ENCODE measurements at regions not wholly inside any gene's neighbourhood (a gene's known extent, or its start where the extent isn't known, plus 50 kb on each side); places are given as distances from the start of the nearest gene placed in this dataset.

GRCh38 chr12:115216301-115216700 lies 532.3 kb upstream of the TBX3 start:
- Mint-ChIP-seq H3K27me3 (ENCODE audit: low read depth) (no peaks in the 10 kb centered on the region), H3K4me1 (ENCODE audit: low read depth) (no peaks in the 10 kb centered on the region), H3K9me3 (peaks cover 25% of the 10 kb centered on the region), H3K4me3 (no peak overlapping the region), H3K36me3 (ENCODE audit: insufficient read depth) (no peaks in the 10 kb centered on the region)
- ATAC-seq (no peak), DNase-seq (no peak)

DNA sequence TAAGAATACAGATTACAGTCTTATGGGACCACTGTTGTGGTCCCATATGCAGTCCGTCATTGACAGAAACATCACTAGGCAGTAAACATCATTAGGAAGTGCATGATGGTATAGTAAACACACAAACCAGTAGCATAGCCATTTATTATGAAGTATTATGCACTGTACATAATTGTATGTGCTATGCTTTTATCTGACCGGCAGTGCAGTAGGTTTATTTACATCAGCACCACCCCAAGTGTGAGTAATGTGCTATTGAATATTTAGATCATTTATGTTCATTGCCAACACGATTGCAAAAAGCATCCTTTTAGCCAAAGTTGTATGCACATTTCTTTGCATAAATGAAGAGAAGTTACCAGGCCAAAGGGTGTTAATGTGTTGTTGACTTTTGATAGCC lies 531.6 kb upstream of the TBX3 start:
- ATAC-seq (no peak), DNase-seq (no peak)
- Mint-ChIP-seq H3K4me3 (no peak overlapping the region), H3K4me1 (ENCODE audit: low read depth) (no peaks in the 10 kb centered on the region), H3K9me3 (peaks cover 24% of the 10 kb centered on the region), H3K27me3 (ENCODE audit: low read depth) (no peaks in the 10 kb centered on the region), H3K36me3 (ENCODE audit: insufficient read depth) (no peaks in the 10 kb centered on the region)

DNA sequence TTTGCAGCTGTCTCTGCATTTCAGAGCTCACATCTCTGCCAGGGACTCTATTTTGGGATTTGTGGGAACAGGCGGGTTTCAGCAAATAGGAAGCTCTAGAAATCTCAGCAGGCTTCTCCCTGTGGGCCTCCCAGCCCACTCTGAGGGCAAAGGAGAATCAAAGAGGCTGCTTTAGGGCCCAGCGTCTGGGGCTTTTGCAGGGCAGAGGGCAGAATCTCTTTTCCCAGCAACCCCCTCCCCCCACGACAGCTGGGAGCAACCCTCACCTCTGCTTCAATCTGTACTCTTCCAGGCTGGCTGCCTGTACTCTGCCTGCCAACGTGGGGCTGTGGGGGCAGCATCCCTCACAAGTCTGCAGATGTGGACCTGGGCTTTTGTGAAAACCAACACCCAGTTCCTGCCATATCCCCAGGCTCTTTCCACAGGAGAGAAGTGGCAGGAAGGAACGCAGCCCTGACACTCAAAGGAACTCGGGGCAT lies 529.6 kb upstream of the TBX3 start:
- Mint-ChIP-seq H3K4me3 (no peak overlapping the region), H3K9me3 (peaks cover 16% of the 10 kb centered on the region), H3K27me3 (ENCODE audit: low read depth) (no peaks in the 10 kb centered on the region), H3K36me3 (ENCODE audit: insufficient read depth) (no peaks in the 10 kb centered on the region), H3K4me1 (ENCODE audit: low read depth) (no peaks in the 10 kb centered on the region)
- no peak for DNase-seq
- ATAC-seq, result no peak

DNA sequence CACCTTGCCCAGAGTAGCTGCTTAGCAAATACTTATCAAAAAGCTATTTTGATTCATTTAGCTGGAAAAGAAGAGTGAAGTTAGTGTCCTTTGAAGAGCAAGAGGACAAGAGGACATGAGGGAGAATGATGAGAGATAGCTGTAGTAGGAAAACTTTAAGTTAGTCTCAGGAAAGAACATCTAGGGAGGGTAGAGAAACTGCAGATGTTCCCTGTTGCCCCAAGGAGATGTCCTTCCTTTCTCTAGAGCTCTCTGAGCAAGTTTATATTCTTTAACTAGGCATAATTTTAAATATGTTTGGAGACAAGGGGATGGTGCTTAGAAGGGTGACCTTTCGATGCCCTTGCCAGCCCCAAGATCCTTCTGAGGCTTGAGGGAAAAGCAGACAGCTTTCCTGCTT lies 529.1 kb upstream of the TBX3 start:
- no peak for ATAC-seq
- H3K36me3 Mint-ChIP-seq (ENCODE audit: insufficient read depth), result no peaks in the 10 kb centered on the region

DNA sequence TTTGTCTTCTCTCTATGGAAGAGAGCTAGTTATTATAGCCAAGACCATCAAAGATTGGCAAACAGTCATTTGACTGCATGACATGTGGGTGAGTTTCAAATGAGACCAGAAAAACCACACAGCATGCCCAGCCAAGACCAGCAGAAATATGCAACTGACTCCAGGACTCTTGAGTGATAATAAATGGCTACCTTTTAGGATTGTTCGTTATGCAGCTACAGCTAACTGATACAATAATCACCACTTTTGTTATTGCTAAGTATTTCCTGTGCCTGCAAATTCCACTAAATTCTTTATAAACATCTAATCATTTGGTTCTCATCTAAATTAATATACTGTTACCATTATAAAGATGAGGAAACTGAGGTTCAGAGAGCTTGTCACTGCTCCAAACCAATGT lies 528.4 kb upstream of the TBX3 start:
- no peaks in the 10 kb centered on the region for H3K4me1 Mint-ChIP-seq (ENCODE audit: low read depth)
- DNase-seq, result no peak
- H3K4me3 Mint-ChIP-seq, result no peak overlapping the region
- no peaks in the 10 kb centered on the region for H3K27me3 Mint-ChIP-seq (ENCODE audit: low read depth)
- no peak for ATAC-seq
- H3K9me3 Mint-ChIP-seq, result peaks cover 12% of the 10 kb centered on the region
- H3K36me3 Mint-ChIP-seq (ENCODE audit: insufficient read depth), result no peaks in the 10 kb centered on the region

More for the DNA sequence above, 529.1 kb upstream of the TBX3 start:
- DNase-seq, result no peak
- Mint-ChIP-seq H3K9me3 (peaks cover 12% of the 10 kb centered on the region), H3K27me3 (ENCODE audit: low read depth) (no peaks in the 10 kb centered on the region), H3K4me3 (no peak overlapping the region), H3K4me1 (ENCODE audit: low read depth) (no peaks in the 10 kb centered on the region)

GRCh38 chr12:115210533-115211252 lies 526.7 kb upstream of the TBX3 start:
- Mint-ChIP-seq H3K36me3 (ENCODE audit: insufficient read depth) (no peaks in the 10 kb centered on the region), H3K9me3 (peaks cover 12% of the 10 kb centered on the region), H3K27me3 (ENCODE audit: low read depth) (no peaks in the 10 kb centered on the region), H3K4me1 (ENCODE audit: low read depth) (no peaks in the 10 kb centered on the region), H3K4me3 (no peak overlapping the region)
- no peak for ATAC-seq
- no peak for DNase-seq

DNA sequence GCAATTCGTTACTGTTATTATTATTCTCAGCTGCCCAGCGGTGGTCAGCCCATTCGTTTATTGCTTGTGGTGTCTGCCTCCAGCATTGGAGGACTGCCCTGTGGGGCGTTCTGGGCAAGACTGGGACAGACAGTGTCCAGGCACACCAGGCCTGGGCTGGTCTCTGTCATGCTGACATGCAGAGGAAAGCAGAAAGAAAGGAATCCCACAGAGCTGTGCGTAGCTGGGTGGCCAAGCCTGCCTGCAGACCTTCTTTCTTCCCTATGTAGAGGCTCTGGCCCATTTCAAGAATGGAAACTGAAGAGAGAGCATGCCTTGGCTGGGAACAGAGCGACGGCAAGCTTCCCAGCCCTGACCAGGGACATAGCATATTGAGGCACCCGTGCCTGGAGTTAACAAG lies 525.3 kb upstream of the TBX3 start:
- no peaks in the 10 kb centered on the region for H3K27me3 Mint-ChIP-seq (ENCODE audit: low read depth)
- ATAC-seq (no peak), DNase-seq (no peak)
- H3K36me3 Mint-ChIP-seq (ENCODE audit: insufficient read depth), result no peaks in the 10 kb centered on the region
- H3K9me3 Mint-ChIP-seq, result peaks cover 12% of the 10 kb centered on the region
- no peaks in the 10 kb centered on the region for H3K4me1 Mint-ChIP-seq (ENCODE audit: low read depth)
- H3K4me3 Mint-ChIP-seq, result no peak overlapping the region

DNA sequence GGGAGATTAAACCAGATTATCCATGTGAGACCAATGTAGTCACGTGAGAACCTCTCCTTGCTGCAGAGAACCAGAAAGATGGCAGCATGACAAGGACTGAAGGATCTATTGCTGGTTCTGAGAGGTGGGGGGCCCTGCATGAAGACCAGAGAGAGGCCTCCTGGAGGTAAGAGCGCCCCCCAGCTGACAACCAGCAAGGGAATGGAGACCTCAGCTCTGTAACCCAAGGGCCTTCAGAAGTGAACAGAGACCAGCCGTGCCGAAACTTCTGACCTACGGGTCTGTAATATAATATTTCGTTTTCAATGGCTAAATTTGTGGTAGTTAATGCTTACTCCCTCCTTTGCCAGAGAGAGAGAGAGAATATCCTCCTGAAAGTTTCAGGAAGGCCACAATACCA lies 524.1 kb upstream of the TBX3 start:
- Mint-ChIP-seq H3K9me3 (peaks cover 9% of the 10 kb centered on the region), H3K4me3 (no peak overlapping the region), H3K36me3 (ENCODE audit: insufficient read depth) (no peaks in the 10 kb centered on the region), H3K4me1 (ENCODE audit: low read depth) (no peaks in the 10 kb centered on the region), H3K27me3 (ENCODE audit: low read depth) (no peaks in the 10 kb centered on the region)
- DNase-seq (no peak), ATAC-seq (no peak)

GRCh38 chr12:115207216-115207915 lies 523.4 kb upstream of the TBX3 start:
- ATAC-seq (no peak), DNase-seq (no peak)
- Mint-ChIP-seq H3K36me3 (ENCODE audit: insufficient read depth) (no peaks in the 10 kb centered on the region), H3K27me3 (ENCODE audit: low read depth) (no peaks in the 10 kb centered on the region), H3K9me3 (peaks cover 7% of the 10 kb centered on the region), H3K4me3 (no peak overlapping the region), H3K4me1 (ENCODE audit: low read depth) (no peaks in the 10 kb centered on the region)

DNA sequence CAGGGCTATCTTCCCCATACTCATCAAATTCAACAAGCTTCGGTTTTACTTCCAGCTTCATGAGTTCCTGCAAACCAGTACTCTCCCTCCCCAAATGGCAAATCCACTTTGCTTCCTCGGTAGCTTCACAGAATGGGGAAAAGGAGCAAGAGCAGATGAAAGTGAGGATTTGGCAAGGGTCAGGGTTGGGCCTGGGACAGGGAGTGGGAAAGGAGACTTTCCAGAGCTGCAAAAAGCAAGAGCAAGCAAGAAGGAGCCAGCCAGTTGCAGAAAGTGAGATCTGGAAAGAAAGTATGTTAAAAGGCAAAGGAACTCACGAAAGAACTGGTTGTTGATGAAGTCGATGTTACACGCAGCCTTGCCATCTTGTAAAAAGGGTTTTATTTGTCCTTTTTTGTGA lies 522.8 kb upstream of the TBX3 start:
- Mint-ChIP-seq H3K9me3 (peaks cover 3% of the 10 kb centered on the region), H3K36me3 (ENCODE audit: insufficient read depth) (no peaks in the 10 kb centered on the region), H3K4me1 (ENCODE audit: low read depth) (no peaks in the 10 kb centered on the region), H3K4me3 (no peak overlapping the region), H3K27me3 (ENCODE audit: low read depth) (no peaks in the 10 kb centered on the region)
- ATAC-seq, result no peak
- no peak for DNase-seq

DNA sequence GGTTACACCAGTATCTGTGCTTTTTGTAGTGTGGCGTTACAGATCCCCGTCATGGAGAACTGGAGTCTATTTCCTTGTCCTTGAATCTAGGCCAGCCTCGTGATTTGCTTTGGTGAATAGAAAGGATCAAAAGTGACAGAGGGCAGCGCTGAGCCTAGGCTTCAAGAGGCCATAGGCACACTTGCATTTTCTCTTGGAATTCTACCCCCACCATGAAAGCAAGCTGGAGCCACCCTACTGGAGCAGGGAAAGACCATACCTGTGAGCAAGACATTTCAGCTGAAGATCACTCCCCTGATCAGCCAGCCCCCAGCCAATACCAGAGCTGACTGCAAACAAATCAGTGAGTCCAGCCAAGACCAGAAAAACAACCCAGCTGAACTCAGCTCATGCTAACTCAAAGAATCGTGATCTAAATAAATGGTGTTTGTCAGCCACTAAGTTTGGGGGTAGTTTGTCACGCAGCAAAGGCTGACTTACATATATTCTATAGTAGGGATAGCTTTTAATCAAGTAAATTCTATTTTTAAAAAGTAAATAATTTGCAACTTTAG lies 521.9 kb upstream of the TBX3 start:
- no peaks in the 10 kb centered on the region for H3K36me3 Mint-ChIP-seq (ENCODE audit: insufficient read depth)
- no peak for ATAC-seq
- no peaks in the 10 kb centered on the region for H3K4me1 Mint-ChIP-seq (ENCODE audit: low read depth)
- H3K9me3 Mint-ChIP-seq, result no peaks in the 10 kb centered on the region
- H3K4me3 Mint-ChIP-seq, result no peak overlapping the region
- H3K27me3 Mint-ChIP-seq (ENCODE audit: low read depth), result no peaks in the 10 kb centered on the region
- no peak for DNase-seq

DNA sequence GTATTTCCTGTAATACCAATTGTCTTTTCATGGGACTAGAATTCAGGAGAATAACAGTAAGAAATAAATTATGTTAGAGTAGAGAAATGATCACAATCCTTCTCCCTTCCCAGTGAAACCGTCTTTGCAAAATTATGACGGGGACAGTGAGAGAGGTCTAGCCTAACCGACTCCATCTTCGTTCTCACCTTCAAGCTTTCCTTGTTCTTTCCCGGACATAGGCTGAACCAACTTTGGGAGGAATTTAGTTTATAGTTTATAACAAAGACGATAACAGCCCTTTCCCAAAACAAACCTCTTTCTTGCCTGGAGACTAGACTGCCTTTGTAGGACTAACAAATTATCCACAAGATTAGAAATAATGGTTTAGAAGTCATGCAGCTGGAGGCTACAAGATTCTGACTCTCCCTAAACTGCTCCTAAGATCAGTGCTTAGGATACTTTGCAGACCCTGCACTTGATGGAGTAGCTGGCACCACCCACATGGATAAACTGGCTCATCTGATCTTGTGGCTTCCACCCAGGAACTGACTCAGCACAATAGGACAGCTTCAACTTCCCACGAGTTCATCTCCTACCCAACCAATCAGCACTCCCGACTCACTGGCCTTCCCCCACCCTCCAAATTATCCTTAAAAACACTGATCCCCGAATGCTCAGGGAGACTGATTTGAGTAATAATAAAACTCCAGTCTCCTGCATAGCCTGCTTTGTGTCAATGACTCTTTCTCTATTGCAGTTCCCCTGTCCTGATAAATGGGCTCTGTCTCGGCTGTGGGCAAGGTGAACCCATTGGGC lies 521.2 kb upstream of the TBX3 start:
- DNase-seq, result no peak
- H3K9me3 Mint-ChIP-seq, result no peaks in the 10 kb centered on the region
- no peaks in the 10 kb centered on the region for H3K36me3 Mint-ChIP-seq (ENCODE audit: insufficient read depth)
- H3K4me3 Mint-ChIP-seq, result no peak overlapping the region
- no peaks in the 10 kb centered on the region for H3K4me1 Mint-ChIP-seq (ENCODE audit: low read depth)
- no peaks in the 10 kb centered on the region for H3K27me3 Mint-ChIP-seq (ENCODE audit: low read depth)
- no peak for ATAC-seq

GRCh38 chr12:115203701-115204100 lies 519.7 kb upstream of the TBX3 start:
- DNase-seq (no peak), ATAC-seq (no peak)
- Mint-ChIP-seq H3K4me1 (ENCODE audit: low read depth) (no peaks in the 10 kb centered on the region), H3K27me3 (ENCODE audit: low read depth) (no peaks in the 10 kb centered on the region), H3K36me3 (ENCODE audit: insufficient read depth) (no peaks in the 10 kb centered on the region), H3K4me3 (no peak overlapping the region), H3K9me3 (peaks cover 3% of the 10 kb centered on the region)

GRCh38 chr12:115201966-115202365 lies 518.0 kb upstream of the TBX3 start:
- peaks cover 3% of the 10 kb centered on the region for H3K9me3 Mint-ChIP-seq
- DNase-seq (no peak), ATAC-seq (no peak)
- H3K4me1 Mint-ChIP-seq (ENCODE audit: low read depth), result no peaks in the 10 kb centered on the region
- no peaks in the 10 kb centered on the region for H3K27me3 Mint-ChIP-seq (ENCODE audit: low read depth)
- no peak overlapping the region for H3K4me3 Mint-ChIP-seq
- H3K36me3 Mint-ChIP-seq (ENCODE audit: insufficient read depth), result no peaks in the 10 kb centered on the region
